GM12878 (cell line): ENCODE measurements at regions not wholly inside any gene's neighbourhood (a gene's known extent, or its start where the extent isn't known, plus 50 kb on each side); places are given as distances from the start of the nearest gene placed in this dataset.

ENCODE experiments used
- ATAC-seq: fragments of 200-7000 bp; cut with Tn5 transposase; 3 replicates; pipeline ENCODE4 v1.9.1; 2020; ENCODE audit warnings: mild to moderate bottlenecking, moderate library complexity
- BruUV-seq: library from RNA; stranded (reverse); fragments of 400-500 nt; replicated peaks from 2 replicates; lab custom pipeline; 2021; lab: Mats Ljungman, UMichigan
- CTCF ChIA-PET: fragments of 300-600 bp; sonication (Branson Sonifier 250); formaldehyde crosslinking; extraction: SDS; loops from one replicate; lab custom pipeline; 2021; ENCODE audit warnings: inconsistent platforms; lab: Yijun Ruan, JAX
- POLR2A ChIA-PET: fragments of 350-600 bp; formaldehyde crosslinking; extraction: SDS; loops from one replicate; lab custom pipeline; 2021; ENCODE audit warnings: inconsistent platforms; lab: Charles Lee
- RAD21 ChIA-PET: fragments of 300-600 bp; sonication (Branson Sonifier 250); formaldehyde crosslinking; loops from one replicate; lab custom pipeline; 2023; ENCODE audit warnings: antibody characterized with exemption; ENCODE audit not compliant: unreplicated experiment; lab: Charles Lee
- SMC1A ChIA-PET: fragments of 300-600 bp; sonication (Branson Sonifier 250); formaldehyde crosslinking; loops from one replicate; lab custom pipeline; 2023; ENCODE audit not compliant: unreplicated experiment, uncharacterized antibody; lab: Charles Lee
- DNase-seq: peaks from one replicate; pipeline ENCODE4 v3.0.0-alpha.2; 2011; ENCODE audit warnings: low read depth, low spot score
- FAIRE-seq: peaks from 3 replicates; lab custom pipeline; 2011; peaks lifted over from hg19 to GRCh38; lab: Jason Lieb, UNC
- H2AFZ ChIP-seq: 2 replicates; pipeline ENCODE4 v1.6.0; 2011; ENCODE audit warnings: low read depth, low read length, control low read depth; ENCODE audit not compliant: control insufficient read depth
- H3K27ac ChIP-seq: 2 replicates; pipeline ENCODE4 v1.5.1; 2011; ENCODE audit warnings: control low read depth; ENCODE audit not compliant: control insufficient read depth, insufficient read depth
- H3K27me3 ChIP-seq, 2 experiments: replicated peaks in 1 of 2; 2 replicates each; pipeline versions ENCODE4 v1.6.0 to v1.6.1; 2011; ENCODE audit warnings: low read length in 1 of 2; ENCODE audit not compliant: control insufficient read depth in 2 of 2, insufficient read depth in 2 of 2
- H3K36me3 ChIP-seq, 2 experiments: 2 replicates each; pipeline ENCODE4 v1.5.1; 2011; ENCODE audit warnings: low read length in 1 of 2; ENCODE audit not compliant: control insufficient read depth in 2 of 2, insufficient read depth in 2 of 2
- H3K4me1 ChIP-seq: 2 replicates; pipeline ENCODE4 v1.6.1; 2011; ENCODE audit warnings: mild to moderate bottlenecking, low read length, moderate library complexity, mixed read lengths; ENCODE audit not compliant: control insufficient read depth, insufficient read depth
- H3K4me2 ChIP-seq: 2 replicates; pipeline ENCODE4 v1.6.0; 2011; ENCODE audit warnings: control low read depth; ENCODE audit not compliant: control insufficient read depth, insufficient read depth
- H3K4me3 ChIP-seq: fragments of 200-600 bp; sonication (generic); 2 replicates; pipeline ENCODE4 v1.5.1; 2016
- H3K79me2 ChIP-seq: 2 replicates; pipeline ENCODE4 v1.6.0; 2011; ENCODE audit warnings: low read length; ENCODE audit not compliant: control insufficient read depth, insufficient read depth
- H3K9ac ChIP-seq: 2 replicates; pipeline ENCODE4 v1.8.0; 2011; ENCODE audit warnings: low read length, control low read depth, mixed read lengths; ENCODE audit not compliant: control insufficient read depth, insufficient read depth
- H3K9me3 ChIP-seq: replicated peaks from 3 replicates; pipeline ENCODE4 v1.5.1; 2011; ENCODE audit warnings: mild to moderate bottlenecking, low read length; ENCODE audit not compliant: control insufficient read depth, insufficient read depth
- H4K20me1 ChIP-seq: 2 replicates; pipeline ENCODE4 v1.6.0; 2011; ENCODE audit not compliant: control insufficient read depth, insufficient read depth
- CREM ChIP-seq: IDR thresholded peaks from 2 replicates; pipeline ENCODE4 v1.6.1; 2014; ENCODE audit warnings: antibody characterized with exemption, low read depth
- GABPA ChIP-seq: IDR thresholded peaks from 2 replicates; pipeline ENCODE4 v1.6.1; 2014; ENCODE audit warnings: antibody characterized with exemption, low read depth, mild to moderate bottlenecking, inconsistent platforms
- IKZF1 ChIP-seq: fragments of 450-650 bp; conservative IDR thresholded peaks from 2 replicates; pipeline ENCODE4 v1.6.1; 2017; ENCODE audit warnings: antibody characterized with exemption, mild to moderate bottlenecking
- MEF2A ChIP-seq: IDR thresholded peaks from 2 replicates; pipeline ENCODE4 v1.6.1; 2011; ENCODE audit warnings: low read depth, mild to moderate bottlenecking, low read length, moderate library complexity; ENCODE audit not compliant: insufficient read depth
- MYB ChIP-seq: fragments of 150-350 bp; IDR thresholded peaks from 2 replicates; pipeline ENCODE4 v1.6.1; 2014; ENCODE audit warnings: mild to moderate bottlenecking, low read depth, low read length, borderline replicate concordance
- POLR2A ChIP-seq: IDR thresholded peaks from 2 replicates; pipeline ENCODE4 v1.6.1; 2011; ENCODE audit warnings: low read depth, mild to moderate bottlenecking, low read length
- SIX5 ChIP-seq: IDR thresholded peaks from 2 replicates; pipeline ENCODE4 v1.6.1; 2011; ENCODE audit warnings: mild to moderate bottlenecking, low read depth, low read length, moderate library complexity; ENCODE audit not compliant: severe bottlenecking
- STAT1 ChIP-seq: fragments of 450-650 bp; conservative IDR thresholded peaks from 2 replicates; pipeline ENCODE4 v1.6.1; 2014; ENCODE audit warnings: antibody characterized with exemption, mild to moderate bottlenecking
- SUPT20H ChIP-seq: IDR thresholded peaks from 2 replicates; pipeline ENCODE4 v1.6.1; 2011; ENCODE audit warnings: low read depth, mild to moderate bottlenecking, low read length, moderate library complexity, borderline replicate concordance; ENCODE audit not compliant: control insufficient read depth
- ZNF207 ChIP-seq: fragments of 450-650 bp; IDR thresholded peaks from 2 replicates; pipeline ENCODE4 v1.6.1; 2014; ENCODE audit warnings: antibody characterized with exemption, mild to moderate bottlenecking, borderline replicate concordance
- ZNF592 ChIP-seq: fragments of 450-650 bp; IDR thresholded peaks from 2 replicates; pipeline ENCODE4 v1.6.1; 2017; ENCODE audit warnings: mild to moderate bottlenecking, moderate library complexity
- ZSCAN29 ChIP-seq: fragments of 450-650 bp; IDR thresholded peaks from 2 replicates; pipeline ENCODE4 v1.6.1; 2017; ENCODE audit warnings: mild to moderate bottlenecking, moderate library complexity
- ZZZ3 ChIP-seq: IDR thresholded peaks from 2 replicates; pipeline ENCODE4 v1.6.1; 2011; ENCODE audit warnings: low read depth; ENCODE audit not compliant: control insufficient read depth, insufficient read length
- WGBS: methylation state at CpG from one replicate; pipeline ENCODE4 v1.1.6; 2016; ENCODE audit warnings: low lambda C conversion rate; ENCODE audit not compliant: insufficient replicate concordance, insufficient coverage; ENCODE audit errors: missing lambda C conversion rate; 5-methylcytosine and 5-hydroxymethylcytosine counted together
- in situ Hi-C: fragments of 300-500 bp; cut with MboI; formaldehyde crosslinking; loops from 9 replicates; pipeline ENCODE4 v1.14.3; 2018; ENCODE audit warnings: mixed read lengths
- intact Hi-C: fragments of 100-400 bp; cut with micrococcal nuclease; formaldehyde crosslinking; loops from one replicate; pipeline ENCODE4 v1.14.2; 2022; ENCODE audit not compliant: unreplicated experiment
- TF ChIP-seq, protein P1 (sequence below): IDR thresholded peaks from 2 replicates; pipeline ENCODE4 v1.6.1; 2011; ENCODE audit warnings: mild to moderate bottlenecking, low read depth, low read length, moderate library complexity; ENCODE audit not compliant: insufficient replicate concordance
- TF ChIP-seq, protein P2 (sequence below): IDR thresholded peaks from 2 replicates; pipeline ENCODE4 v1.6.1; 2012; ENCODE audit warnings: low read depth, low read length, improper control_type of control experiment

- no peak overlapping the region for H3K27ac ChIP-seq
- in situ Hi-C loops: no loop called here
- no peak overlapping the region for H2AFZ ChIP-seq
- no peaks in the 10 kb centered on the region for H3K4me1 ChIP-seq
- no peak overlapping the region for H3K4me2 ChIP-seq
- H3K4me3 ChIP-seq: no peak overlapping the region
- SMC1A ChIA-PET: no interaction called here
- H3K36me3 ChIP-seq: no peaks in the 10 kb centered on the region
- no peak overlapping the region for H3K9ac ChIP-seq
- ATAC-seq: no peak
- BruUV-seq: no TSS peak
- no peak for DNase-seq
- CTCF ChIA-PET: interaction anchor here (0.9 kb wide), 1 partner anchor 344 kb away, joined by 5 read pairs; no protein-coding TSS in a partner anchor
- POLR2A ChIA-PET: no interaction called here
- RAD21 ChIA-PET: no interaction called here
- TF ChIP-seq STAT1 (no peak), MYB (no peak), ZZZ3 (no peak), GABPA (no peak), MEF2A (no peak), IKZF1 (no peak), ZNF207 (no peak), ZSCAN29 (no peak), SIX5 (no peak), CREM (no peak), SUPT20H (no peak), POLR2A (no peak), ZNF592 (no peak)
- TF ChIP-seq, protein P1, sequence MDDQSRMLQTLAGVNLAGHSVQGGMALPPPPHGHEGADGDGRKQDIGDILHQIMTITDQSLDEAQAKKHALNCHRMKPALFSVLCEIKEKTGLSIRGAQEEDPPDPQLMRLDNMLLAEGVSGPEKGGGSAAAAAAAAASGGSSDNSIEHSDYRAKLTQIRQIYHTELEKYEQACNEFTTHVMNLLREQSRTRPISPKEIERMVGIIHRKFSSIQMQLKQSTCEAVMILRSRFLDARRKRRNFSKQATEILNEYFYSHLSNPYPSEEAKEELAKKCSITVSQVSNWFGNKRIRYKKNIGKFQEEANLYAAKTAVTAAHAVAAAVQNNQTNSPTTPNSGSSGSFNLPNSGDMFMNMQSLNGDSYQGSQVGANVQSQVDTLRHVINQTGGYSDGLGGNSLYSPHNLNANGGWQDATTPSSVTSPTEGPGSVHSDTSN: no peak
- TF ChIP-seq, protein P2, sequence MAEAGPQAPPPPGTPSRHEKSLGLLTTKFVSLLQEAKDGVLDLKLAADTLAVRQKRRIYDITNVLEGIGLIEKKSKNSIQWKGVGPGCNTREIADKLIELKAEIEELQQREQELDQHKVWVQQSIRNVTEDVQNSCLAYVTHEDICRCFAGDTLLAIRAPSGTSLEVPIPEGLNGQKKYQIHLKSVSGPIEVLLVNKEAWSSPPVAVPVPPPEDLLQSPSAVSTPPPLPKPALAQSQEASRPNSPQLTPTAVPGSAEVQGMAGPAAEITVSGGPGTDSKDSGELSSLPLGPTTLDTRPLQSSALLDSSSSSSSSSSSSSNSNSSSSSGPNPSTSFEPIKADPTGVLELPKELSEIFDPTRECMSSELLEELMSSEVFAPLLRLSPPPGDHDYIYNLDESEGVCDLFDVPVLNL: no peak
- FAIRE-seq: no peak
- H4K20me1 ChIP-seq: no peaks in the 10 kb centered on the region
- 0% methylated on average over 1 of the region's 1 CpG for WGBS
- no peaks in the 10 kb centered on the region for H3K27me3 ChIP-seq
- no peaks in the 10 kb centered on the region for H3K9me3 ChIP-seq
- intact Hi-C loops: no loop called here
- H3K79me2 ChIP-seq: no peaks in the 10 kb centered on the region
These were observed 1518.1 kb upstream of the ZEB2 start for GRCh38 chr2:146038014-146038413.
